Hypothalamus (tissue), 51 donors: ENCODE measurements at regions not wholly inside any gene's neighbourhood (a gene's known extent, or its start where the extent isn't known, plus 50 kb on each side); places are given as distances from the start of the nearest gene placed in this dataset.

ENCODE experiments used
- DNase-seq, 51 donors: peaks; one replicate each; lab custom pipeline; 2025; lab: John Stamatoyannopoulos, UW

DNA sequence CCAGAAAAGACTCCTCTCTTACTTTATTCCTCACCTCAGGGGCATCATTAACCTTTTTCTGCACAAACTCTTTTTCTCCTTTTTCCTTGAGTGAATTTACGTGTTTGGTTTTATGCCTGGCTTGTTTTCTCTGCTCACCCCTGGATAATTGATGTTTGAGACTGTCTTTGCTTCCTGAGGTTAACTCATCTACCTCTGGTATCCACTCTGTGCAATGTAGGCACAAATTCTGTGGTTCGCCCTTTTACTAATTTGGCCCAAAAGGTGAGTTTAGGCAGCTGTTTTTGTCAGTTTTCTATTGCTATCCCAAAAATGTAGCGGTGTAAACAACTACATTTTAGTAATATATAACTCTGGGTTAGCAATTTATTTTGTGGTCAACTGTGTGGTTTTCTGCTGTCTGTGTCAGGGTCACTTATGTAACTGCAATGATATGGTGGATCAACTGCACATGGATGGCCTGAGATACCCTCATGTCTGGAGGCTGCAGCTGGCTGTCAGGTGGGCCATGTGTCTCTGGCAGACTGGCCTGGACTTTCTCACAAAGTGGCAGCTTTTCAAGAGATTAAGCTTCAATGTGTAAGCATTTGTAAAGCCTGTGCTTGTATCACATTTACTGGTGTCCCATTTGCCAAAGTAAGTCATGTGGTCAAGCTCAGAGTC lies 329.7 kb downstream of the FSIP2 start:
- no peak for DNase-seq

- DNase-seq: no peak
These were observed 331.1 kb downstream of the FSIP2 start for GRCh38 chr2:186069676-186070075.

DNA sequence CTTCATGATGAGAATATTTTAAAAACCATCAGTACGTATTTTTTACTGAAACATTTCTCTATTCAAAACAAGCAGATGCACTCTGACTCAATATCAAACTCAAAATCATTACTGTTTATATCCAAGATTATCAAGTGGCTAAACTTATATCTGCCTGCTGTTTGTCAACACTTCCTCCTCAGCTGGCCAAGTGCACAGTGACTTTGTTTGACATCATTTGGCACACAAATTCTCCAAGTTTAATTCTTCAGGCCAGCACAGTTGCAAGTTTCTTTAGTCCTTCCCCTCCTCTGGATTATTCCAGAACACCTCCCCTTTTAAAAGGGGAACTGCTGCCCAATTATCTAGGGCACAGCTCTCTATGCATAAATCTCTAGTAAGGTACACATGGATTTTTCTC lies 346.6 kb downstream of the FSIP2 start:
- DNase-seq: no peak

- DNase-seq: no peak
These were observed 354.6 kb downstream of the FSIP2 start for GRCh38 chr2:186093174-186093573.

- DNase-seq: no peak
These were observed 360.2 kb downstream of the FSIP2 start for GRCh38 chr2:186098821-186099220.

DNA sequence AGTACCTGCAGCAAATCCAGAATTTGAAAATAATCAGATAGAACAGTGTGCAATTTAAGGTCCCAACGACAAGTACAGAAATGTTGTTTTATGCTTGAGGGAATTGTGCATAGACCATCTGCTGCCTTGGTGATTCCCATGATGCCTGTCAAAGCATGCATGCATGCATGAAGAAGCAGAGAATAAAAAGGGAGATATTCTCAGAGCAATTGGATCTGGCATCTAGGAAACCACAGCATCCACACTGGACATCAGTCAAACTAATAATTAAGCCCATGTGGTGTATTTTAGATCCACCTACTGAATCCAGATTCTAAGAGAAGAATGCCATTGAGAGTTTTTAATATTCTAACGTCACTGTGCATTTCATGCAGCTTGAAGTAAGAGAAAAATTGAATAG lies 361.2 kb downstream of the FSIP2 start:
- no peak for DNase-seq

GRCh38 chr2:186100636-186101035 lies 362.0 kb downstream of the FSIP2 start:
- DNase-seq: no peak

- DNase-seq: no peak
These were observed 363.0 kb downstream of the FSIP2 start for GRCh38 chr2:186101616-186102015.

- DNase-seq: no peak
These were observed 364.7 kb downstream of the FSIP2 start for GRCh38 chr2:186103276-186103675.

- no peak for DNase-seq
These were observed 366.6 kb downstream of the FSIP2 start for GRCh38 chr2:186105016-186105724.

DNA sequence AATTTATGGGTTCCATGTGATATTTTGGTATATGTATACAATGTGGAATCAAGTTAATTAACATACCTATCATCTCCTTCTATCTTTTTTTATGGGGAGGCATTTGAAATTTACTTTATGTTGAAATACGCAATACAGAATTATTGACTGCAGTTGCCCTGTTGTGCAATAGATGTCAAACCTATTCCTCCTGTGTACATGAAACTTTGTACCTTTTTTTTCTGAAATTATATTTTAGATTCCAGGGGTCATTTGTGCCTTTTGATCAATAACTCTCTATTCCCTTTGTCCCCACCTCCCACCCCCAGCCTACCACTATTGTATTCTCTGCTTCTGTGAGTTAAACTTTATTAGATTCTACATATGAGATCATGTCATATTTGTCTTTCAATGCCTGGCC lies 369.9 kb downstream of the FSIP2 start:
- no peak for DNase-seq

DNA sequence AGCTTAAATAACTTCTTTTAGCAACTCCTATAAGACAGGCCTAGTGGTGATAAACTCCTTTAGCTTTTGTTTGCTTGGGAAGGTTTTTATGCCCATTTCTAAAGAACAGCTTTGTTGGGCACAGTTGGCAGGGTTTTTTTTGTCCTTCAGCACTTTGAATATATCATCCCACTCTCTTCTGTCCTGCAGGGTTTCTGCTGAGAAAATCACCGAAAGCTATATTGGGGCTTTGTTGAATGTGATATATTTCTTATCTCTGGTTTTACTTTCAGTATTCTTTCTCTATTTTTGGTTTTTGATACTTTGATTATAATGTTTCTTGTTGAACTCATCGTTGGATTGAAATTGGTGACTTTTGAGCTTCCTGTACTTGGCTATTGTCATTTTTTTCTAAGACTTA lies 372.8 kb upstream of the ZC3H15 start:
- DNase-seq: no peak

GRCh38 chr2:186125156-186125555 lies 360.9 kb upstream of the ZC3H15 start:
- no peak for DNase-seq

GRCh38 chr2:186125625-186126024 lies 360.4 kb upstream of the ZC3H15 start:
- DNase-seq: no peak

DNA sequence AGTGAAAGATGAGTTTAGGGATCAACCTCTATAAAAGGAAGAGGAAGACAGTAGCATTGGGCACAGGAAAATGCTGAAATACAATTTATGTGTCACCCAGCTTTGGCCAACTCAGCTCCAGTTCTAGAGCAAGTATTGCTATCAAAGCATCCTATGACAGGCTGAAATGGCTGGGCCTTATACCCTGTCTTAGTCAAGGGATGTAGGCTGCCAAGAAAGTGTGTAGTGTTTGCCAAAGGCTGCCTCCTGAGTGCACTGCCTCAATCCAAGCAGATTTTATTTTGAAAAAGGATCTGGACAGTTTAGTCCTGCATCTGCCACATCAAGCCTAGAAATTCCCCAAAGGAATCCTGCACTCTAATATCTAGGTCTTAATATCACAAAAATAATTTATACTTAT lies 359.9 kb upstream of the ZC3H15 start:
- peak in 2 of 51 donors; percentile 1 for DNase-seq

DNA sequence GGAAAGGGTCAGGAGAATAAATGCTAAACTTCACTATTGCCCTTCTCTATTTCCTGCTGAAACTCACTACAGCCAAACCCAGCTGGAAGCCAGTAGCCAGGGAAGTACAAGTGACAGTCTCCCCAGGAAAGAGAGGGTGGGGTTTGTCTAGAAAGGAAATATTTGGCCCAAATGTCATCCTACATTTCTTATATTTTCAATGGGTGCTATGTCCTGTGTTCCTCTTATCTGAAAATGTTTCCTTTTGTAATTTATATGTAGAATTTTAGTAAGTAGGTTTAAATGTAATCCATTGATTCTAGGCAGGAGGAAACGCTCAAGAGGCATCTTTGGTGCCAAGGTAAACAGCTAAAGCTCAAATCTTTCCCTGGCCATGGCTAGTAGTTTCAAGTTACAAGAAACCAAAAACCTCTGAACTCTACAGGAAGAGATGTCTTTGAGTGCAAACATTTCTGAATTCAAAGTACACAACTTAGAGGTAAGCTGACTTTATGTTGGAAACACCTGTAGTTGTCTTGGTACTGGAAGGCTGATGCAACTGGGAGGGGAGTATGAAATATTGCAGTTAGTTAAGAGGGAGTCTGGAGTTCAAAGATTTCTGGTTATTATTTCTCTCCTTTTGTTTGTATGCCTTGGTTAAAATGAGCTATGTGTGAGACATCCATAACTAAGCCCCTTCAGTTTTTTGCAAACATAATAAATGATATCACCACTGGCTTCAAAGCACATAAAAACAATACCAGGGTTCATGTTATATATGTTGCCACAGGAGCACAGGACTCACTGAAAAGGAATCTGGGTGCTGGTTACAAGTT lies 356.1 kb upstream of the ZC3H15 start:
- no peak for DNase-seq

DNA sequence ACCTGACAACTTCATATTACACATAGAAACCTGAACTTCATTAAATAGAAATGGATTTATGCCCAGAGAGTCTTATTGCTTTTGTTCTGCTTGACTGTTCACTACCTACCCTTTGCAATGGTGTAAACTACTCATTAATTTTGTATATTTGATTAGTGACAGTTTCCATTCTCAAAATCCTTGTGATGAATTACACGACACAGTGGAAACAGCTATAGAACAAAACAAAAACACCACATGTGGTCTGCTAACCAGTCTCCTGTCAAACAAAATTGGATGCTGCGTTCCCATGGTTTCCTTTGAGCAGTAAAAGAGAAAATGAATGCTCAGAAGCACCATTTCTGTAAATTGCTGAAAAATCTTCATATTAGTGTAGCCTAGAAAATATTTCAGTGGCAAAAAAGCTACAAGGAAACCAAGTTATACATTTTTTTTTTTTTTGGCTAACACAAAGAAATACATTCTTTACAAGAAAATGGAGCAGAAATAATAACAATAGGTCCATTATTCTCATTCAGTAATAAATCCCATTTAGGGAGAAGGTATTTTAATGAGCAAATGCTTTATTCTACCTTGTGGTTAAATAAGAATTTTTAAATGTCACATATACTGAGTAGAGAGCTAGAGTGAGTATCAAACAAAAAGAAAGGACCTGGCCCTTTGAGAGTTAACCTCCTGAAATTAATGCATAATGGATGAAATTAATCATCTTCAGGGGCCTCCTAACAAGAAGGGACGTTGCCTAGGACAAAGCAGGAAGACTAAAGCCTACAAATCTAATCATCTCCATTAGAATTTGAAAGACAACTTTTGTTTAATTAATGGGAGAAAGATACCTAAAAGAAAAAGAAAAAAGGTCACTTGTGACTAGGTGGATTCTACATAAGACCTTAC lies 355.1 kb upstream of the ZC3H15 start:
- DNase-seq: peak in 1 of 51 donors; percentile 29

DNA sequence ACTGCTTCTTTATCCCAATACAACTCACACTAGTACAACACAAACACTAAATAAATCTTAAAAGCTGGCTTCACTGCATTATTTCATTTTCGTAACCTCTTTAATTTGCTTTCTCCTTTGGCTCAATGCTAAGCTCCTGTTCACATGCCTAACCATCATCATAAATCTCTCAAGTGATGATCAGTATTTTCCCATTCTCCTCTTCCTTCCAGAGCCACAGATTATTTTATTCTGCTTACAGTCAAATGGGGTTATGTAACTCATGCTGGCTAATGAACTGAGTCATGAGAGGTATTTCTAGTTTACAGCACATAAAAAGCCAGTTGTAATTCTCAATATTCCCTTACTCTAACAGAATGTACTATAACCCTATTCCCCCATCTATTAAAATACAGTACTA lies 350.4 kb upstream of the ZC3H15 start:
- DNase-seq: no peak

DNA sequence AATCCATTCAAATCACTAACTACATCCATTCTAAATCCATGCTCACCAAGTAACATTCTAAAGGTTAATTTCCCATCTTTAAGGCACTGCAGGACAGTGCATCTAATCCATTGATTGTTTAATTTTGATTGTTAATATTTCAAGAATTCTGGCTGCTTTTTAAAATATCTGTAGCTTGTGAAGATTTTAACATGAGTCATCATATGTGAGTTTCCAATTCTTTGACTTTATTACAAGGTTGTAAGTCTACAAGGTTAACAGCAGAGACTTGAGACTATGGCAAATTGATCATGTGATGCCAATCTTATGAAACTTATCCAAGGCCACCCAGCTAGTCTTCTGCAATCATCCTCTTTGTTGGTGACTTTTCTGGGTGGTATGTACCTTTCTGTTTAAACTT lies 349.2 kb upstream of the ZC3H15 start:
- no peak for DNase-seq

DNA sequence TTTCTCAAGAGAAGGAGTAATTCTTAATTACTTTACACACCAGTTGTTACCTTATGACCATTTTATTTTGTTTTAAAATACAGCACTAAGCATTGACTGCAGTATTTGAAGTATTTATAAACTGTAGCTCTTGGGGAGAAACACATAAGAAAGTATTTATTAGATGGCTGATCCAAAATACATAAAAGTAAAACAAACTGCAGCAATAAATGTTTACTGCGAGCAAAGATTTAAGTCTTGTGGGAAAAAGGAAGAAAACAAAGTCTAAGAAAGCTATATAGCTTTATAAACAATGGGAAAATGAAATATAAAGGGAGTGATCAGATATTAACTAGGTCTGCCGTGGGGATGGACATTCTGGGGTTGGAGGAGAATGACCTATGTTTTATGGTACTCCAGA lies 347.2 kb upstream of the ZC3H15 start:
- no peak for DNase-seq

- no peak for DNase-seq
These were observed 327.0 kb upstream of the ZC3H15 start for GRCh38 chr2:186159101-186159500.
